GM20431 (cell line): ENCODE measurements at regions not wholly inside any gene's neighbourhood (a gene's known extent, or its start where the extent isn't known, plus 50 kb on each side); places are given as distances from the start of the nearest gene placed in this dataset.
"Not testable (repeated sequence)": the region's sequence is repeated elsewhere in the genome, so short reads cannot be mapped to it uniquely, and the experiment has no call there.

Experiments
- in situ Hi-C: fragments of 300-500 bp; cut with MseI, MboI; formaldehyde crosslinking; loops from one replicate; pipeline ENCODE4 v1.15.0; 2020; ENCODE audit warnings: low sequenced_read_pairs; ENCODE audit not compliant: unreplicated experiment

- in situ Hi-C loops = not testable (repeated sequence)
These were observed 1057.9 kb upstream of the LRRTM1 start for GRCh38 chr2:81362468-81362867.

GRCh38 chr2:81355436-81355835 is 1050.9 kb upstream of the LRRTM1 start:
- in situ Hi-C loops = no loop called here

- in situ Hi-C loops = no loop called here
These were observed 1029.5 kb upstream of the LRRTM1 start for GRCh38 chr2:81334046-81334445.

- in situ Hi-C loops = no loop called here
These were observed 1024.4 kb upstream of the LRRTM1 start for GRCh38 chr2:81328968-81329367.

DNA sequence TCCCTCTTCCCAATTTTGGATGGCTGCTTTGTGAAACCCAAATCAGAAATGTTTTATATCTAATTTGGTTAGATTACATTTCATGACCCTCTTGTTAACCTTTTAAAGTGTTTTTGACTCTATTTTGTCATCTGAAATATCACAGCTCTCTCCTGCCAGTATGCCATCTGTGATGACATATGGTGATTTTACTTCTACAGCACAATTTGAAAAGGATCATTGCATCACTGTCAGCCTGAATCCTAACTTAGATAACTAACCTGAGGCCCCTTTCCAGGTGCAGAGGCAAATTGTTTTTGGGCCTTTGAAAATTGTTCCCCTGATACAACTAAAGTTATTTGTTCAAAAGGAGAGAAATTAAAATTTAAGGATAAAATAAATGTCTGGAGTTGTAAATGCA is 1023.4 kb upstream of the LRRTM1 start:
- in situ Hi-C loops = no loop called here

GRCh38 chr2:81324046-81324445 is 1019.5 kb upstream of the LRRTM1 start:
- in situ Hi-C loops = no loop called here

DNA sequence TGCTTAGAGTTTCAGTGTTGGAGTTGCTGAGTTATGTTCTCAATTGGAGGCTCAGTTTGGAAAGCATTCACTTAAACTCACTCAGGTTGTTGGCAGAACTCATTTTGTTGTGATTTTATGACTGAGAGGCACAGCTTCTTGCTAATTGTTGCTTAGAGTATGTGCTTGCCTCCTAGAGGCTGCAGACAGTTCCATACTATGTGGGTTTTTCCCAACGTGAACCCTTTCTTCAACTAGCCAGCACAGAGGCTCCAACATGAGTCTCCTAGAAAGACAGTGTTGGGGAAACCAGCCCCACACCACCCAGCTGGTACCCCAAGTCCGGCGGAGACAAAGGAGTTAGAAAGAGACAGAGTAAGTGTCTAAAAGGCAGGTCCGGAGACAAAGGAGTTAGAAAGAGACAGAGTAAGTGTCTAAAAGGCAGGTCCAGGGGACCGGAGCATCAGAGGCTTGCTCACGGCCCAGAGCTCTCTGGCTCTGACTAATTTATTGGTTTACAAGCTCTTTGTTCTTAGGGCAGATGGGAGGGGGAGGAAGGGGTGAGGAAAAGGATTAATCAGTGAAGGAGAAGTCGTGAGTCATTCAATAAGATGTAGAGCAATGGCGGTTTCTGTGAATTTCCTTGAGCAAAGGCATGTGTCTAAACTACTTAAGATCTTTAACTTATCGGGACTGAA is 999.7 kb upstream of the LRRTM1 start:
- in situ Hi-C loops = no loop called here

- in situ Hi-C loops = no loop called here
These were observed 998.8 kb upstream of the LRRTM1 start for GRCh38 chr2:81303321-81303720.

DNA sequence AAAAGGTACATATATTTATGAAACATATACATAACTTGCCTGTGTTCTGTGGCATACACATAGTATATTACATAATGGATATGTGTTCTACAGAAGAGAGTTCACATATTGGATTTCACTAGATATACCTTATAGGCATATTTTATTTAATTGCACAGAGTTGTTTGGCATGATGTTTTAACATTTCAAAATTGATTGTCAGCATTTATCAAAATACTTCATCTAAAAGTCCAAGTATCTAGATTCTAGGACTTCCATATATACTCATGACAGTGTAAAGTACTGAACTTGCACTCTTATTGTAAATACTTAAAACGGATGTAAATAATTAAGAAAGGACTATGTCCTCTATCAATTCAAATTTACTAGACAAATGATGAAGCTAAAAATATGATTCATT is 995.3 kb upstream of the LRRTM1 start:
- in situ Hi-C loops = no loop called here

GRCh38 chr2:81290846-81291245 is 986.3 kb upstream of the LRRTM1 start:
- in situ Hi-C loops = no loop called here

DNA sequence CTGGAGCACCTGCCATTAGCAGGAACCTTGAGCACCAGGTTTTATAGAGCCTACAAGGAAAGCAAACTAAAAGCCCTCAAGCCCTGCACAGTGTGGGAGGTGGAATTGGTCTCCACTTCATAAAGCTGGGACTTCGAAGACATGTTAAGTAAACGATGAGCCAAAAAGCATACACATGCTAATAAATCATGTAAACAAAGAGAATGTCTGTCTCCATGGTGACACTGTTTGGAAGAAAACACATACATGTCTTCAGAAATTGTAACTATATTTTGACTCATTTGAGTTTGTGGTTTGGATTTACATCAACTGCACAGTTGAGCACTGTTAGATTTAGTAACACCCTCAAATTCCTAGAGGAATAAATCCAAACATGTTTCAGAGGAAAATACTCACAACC is 978.5 kb upstream of the LRRTM1 start:
- in situ Hi-C loops = no loop called here

GRCh38 chr2:81282151-81282769 is 977.7 kb upstream of the LRRTM1 start:
- in situ Hi-C loops = no loop called here

DNA sequence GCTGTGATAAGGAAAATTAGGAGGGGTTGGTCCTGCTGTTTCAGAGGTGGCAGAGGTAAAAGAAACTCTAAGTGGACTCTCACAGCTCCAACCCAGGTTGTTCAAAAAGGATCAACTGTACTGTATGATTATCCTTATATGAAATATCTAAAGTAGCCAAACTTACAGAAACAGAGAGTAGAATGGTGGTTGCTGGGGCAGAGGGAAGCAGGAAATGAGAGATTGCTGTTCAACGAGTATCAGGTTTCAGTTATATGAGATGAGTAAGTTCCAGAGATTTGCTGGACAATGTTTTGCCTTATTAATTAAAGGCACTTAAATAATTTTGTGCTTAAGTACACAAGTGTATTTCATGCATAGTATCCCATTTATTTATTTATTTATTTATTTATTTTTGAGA is 972.0 kb upstream of the LRRTM1 start:
- in situ Hi-C loops = no loop called here

DNA sequence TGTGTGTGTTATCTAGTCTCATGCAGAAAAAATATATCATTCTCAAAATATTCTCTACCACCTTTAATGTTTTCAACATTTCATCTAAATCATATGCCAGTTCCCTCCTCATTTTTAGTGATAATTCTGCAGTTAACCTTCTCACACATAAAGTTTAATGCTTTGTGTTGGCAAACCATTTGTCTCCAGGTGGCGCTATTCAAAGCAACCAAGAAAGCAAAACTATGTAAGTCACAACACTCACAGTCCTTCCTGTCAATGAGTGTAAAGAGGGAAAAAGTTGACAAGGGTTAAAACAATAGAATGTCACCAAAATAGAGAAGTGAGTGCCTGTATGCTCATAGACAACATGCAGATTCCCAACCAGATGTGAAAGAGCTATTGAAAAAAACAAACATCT is 961.6 kb upstream of the LRRTM1 start:
- in situ Hi-C loops = no loop called here

DNA sequence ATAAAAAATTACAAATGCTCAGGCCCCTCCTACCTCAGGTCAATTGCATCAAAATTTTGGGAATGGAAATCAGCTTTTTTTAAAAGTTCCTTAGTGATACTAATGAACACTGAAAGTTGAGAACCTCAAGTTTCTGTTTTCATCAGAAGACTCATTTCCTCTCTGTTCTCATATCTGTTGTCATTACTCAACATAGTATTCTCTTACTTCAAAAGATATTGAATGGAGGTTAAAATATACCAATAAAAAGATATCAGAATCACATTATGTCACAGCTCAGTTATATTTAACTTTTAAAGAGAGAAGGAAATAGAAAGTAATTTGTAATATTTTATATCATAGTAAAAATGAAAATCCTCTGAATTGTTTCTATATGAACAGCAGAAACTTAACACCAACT is 959.4 kb upstream of the LRRTM1 start:
- in situ Hi-C loops = no loop called here

- in situ Hi-C loops = no loop called here
These were observed 955.8 kb upstream of the LRRTM1 start for GRCh38 chr2:81260320-81260719.

- in situ Hi-C loops = no loop called here
These were observed 945.7 kb upstream of the LRRTM1 start for GRCh38 chr2:81250270-81250669.

DNA sequence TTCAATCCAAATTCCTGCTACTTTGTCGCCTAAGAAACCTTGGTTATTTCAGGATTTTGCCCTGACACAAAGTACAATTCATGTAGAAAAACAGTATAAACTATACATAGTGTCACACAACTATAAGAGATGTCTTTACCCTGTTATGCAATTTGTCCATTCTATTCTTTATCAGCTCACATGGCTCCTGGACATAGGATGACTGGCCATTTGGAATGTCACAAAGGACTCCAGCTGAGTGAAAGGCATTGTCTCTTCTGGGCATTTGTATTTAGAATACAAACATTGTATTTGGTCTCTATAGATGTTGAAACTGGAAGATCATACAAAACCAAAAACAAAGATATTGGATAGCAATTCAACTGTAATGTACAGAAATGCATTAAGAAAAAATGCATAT is 944.6 kb upstream of the LRRTM1 start:
- in situ Hi-C loops = no loop called here

DNA sequence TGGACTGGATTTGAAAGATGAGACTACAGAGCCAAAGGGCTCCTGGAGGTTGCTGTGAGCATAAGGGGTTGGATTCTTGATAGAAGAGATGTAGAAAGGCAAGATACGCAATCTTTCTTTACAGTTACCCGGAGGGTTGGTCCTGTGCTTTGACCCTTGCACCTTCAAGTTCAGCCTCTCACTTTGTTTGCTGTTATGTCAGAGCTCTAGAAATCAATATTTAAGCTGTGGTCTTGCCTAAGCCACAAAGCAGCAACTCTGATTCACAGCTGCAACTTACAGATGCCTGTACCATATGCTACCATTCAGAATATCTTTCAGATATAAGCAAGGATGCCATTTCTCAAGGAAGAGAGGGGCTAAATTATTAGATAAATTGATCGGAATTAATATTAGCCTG is 943.1 kb upstream of the LRRTM1 start:
- in situ Hi-C loops = no loop called here

DNA sequence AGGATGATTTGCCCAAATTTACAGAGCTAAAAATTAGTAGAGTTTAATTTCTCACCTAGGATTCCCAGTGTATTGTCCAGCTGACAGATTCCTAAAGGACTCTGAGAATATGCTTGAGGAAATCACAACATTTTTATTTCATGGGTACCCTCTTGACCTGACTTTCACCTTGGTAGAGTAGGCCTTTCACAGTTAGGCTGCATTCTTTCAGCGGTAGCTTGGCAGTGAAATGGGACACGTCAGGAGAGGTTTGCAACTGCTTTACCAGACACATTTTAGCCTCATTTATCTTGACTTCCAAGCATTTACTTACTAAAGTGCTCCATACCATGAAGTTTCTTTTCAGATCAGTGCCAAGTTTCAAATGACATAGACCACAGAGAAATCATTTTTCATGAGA is 937.9 kb upstream of the LRRTM1 start:
- in situ Hi-C loops = no loop called here

DNA sequence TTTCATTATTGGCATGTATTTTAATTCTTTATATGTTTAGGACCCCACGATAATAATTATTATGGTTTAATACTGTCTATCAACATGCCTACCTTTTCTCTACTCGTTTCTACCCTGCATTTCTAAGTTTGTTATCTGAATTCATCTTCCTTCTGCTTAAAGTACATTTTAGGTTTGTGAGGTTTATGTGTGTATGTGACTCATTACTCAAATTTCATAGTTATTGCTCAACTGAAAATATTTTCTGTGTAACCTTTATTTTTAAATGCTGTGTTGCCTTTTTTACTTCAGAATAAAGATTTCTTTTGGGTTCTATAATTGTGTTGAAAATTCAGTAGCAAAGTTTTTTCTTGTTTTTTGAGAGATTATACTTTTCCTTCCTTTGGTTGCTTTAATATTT is 933.9 kb upstream of the LRRTM1 start:
- in situ Hi-C loops = no loop called here

DNA sequence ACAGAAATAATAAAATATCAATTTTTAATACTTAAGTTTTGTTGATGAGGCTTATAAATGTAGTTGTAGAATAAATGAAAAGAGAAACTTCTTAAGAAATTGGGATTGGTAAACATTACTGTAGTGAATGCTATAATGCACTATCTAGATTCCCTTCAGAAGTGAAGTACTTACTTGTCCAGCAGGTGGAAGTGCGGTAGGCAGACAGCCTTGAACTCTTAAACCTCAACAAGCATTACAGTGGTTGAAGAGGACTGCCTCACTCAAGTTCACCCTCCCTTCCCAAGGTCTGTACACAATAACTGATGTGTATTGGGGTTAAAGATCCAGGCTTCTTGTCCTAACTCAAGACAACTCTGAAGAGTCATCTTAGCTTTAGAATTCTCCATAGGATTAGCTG is 931.0 kb upstream of the LRRTM1 start:
- in situ Hi-C loops = no loop called here
